ENCODE measurements at regions not wholly inside any gene's neighbourhood (a gene's known extent, or its start where the extent isn't known, plus 50 kb on each side); places are given as distances from the start of the nearest gene placed in this dataset.

DNA sequence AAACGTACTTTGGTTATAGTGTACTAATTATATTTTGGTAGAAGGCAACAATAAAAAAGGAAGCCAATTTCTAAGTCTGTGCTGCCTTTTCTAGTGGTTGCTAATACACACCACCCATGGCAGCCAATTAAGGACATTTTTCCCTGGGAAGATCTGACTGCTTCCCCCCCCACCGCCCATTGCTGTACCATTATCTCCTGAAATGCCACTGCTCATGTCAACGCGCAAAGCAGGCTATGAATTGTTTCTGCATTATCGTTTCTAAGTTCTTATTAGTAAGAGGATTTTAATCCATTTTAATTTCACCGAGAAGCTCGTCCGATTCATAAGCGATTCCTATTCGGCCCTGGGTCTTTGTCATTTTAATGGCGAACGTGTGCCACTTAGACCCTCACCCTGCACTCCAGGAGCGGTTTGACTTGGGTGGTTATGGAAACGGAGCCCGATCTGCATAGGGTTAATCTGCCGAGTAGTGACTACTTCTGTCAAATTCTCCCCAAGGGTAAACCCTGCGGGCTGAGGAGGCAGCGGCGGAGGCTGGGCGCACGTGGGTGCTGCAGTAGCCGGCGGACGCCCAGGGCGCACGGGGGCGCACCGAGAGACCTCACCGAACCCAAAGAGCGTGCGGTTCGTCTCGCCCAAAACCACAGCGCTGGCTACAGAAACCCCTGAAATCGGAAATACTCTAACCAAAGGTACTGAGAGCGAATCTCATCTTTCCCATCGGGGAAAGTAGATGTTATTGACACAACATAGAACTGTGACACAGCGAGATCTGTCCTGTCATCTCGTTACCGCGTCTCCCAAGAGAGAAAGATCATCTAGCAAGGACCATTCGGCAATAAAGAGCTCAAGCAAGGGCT lies 55.8 kb upstream of the SHC3 start:
- H3K9ac ChIP-seq (ENCODE audit: insufficient read length) = no peak overlapping the region
- H3K4me3 ChIP-seq = peak overlapping the region; percentile 47

DNA sequence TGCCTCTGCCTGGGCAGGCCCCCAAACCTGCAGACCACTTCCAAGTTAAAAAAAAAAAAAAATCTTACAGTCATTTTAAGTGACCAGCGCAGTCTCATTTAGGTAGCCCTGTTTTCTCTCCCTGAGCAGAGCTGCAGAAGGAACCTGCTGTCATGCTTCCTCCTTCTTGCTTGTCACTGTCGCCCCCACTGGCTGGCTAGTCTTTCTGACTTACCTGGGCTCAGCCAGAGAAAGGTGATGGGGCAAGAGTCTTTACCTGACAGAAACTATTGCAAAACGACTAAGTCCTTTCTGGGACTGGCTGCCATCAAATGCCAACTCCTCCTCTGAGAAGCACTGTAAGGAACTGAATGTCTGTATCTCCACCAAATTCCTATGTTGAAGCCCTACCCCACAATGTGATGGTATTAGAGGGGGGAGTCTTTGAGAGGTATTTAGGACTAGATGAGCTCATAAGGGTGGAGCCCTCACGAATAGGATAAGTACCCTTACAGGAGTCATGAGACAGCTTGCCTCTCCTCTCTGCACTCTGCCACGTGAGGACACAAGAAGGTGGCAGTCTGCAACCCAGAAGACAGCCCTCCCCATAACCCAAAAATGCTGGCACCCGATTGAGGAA lies 58.4 kb upstream of the SHC3 start:
- Histone ChIP-seq H3K36me3 (ENCODE audit: insufficient read depth, low read length) (no peaks in the 10 kb centered on the region), H3K9ac (ENCODE audit: insufficient read length) (no peak overlapping the region), H3K4me3 (no peak overlapping the region), H3K27ac (no peak overlapping the region), H3K9me3 (ENCODE audit: low read depth, low read length) (no peaks in the 10 kb centered on the region)
- TF ChIP-seq FOXP2 (optimal IDR thresholded peaks at IDR 0.05; ENCODE audit: control extremely low read depth, extremely low read length, insufficient read depth) (no peak), EZH2 (IDR thresholded peaks at IDR 0.05) (no peak), POLR2AphosphoS5 (IDR thresholded peaks at IDR 0.05; ENCODE audit: borderline replicate concordance, low read depth, low read length) (no peak)
- DNase-seq (ENCODE audit: low read depth, low spot score) = no peak

More for the DNA sequence above, 55.8 kb upstream of the SHC3 start:
- no peaks in the 10 kb centered on the region for H3K9me3 ChIP-seq (ENCODE audit: low read depth, low read length)
- no peaks in the 10 kb centered on the region for H3K36me3 ChIP-seq (ENCODE audit: insufficient read depth, low read length)
- DNase-seq (ENCODE audit: low read depth, low spot score) = no peak
- TF ChIP-seq POLR2AphosphoS5 (IDR thresholded peaks at IDR 0.05; ENCODE audit: borderline replicate concordance, low read depth, low read length) (no peak), FOXP2 (optimal IDR thresholded peaks at IDR 0.05; ENCODE audit: control extremely low read depth, extremely low read length, insufficient read depth) (no peak), EZH2 (IDR thresholded peaks at IDR 0.05) (no peak)
- H3K27ac ChIP-seq = no peak overlapping the region

DNA sequence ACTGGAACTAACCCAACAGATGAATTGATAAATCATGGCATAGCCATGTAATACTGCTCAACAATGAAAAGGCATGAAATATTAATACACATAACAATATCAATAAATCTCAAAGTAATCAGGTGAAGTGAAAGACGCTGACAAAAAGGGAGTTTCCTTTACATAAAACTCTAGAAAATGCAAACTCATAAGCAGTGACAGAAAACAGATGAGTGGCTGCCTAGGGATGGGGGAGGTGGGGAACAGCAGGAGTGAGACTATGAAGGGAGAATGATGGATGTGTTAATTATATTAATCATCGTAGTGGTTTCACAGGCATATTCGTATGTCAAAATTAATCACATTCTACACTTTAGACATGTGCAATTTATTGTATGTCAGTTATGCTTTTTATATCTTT lies 59.8 kb upstream of the SHC3 start:
- Histone ChIP-seq H3K4me3 (no peak overlapping the region), H3K27ac (no peak overlapping the region), H3K36me3 (ENCODE audit: insufficient read depth, low read length) (no peaks in the 10 kb centered on the region), H3K9ac (ENCODE audit: insufficient read length) (no peak overlapping the region), H3K9me3 (ENCODE audit: low read depth, low read length) (no peaks in the 10 kb centered on the region)
- TF ChIP-seq POLR2AphosphoS5 (IDR thresholded peaks at IDR 0.05; ENCODE audit: borderline replicate concordance, low read depth, low read length) (no peak), EZH2 (IDR thresholded peaks at IDR 0.05) (no peak), FOXP2 (optimal IDR thresholded peaks at IDR 0.05; ENCODE audit: control extremely low read depth, extremely low read length, insufficient read depth) (no peak)
- no peak for DNase-seq (ENCODE audit: low read depth, low spot score)

DNA sequence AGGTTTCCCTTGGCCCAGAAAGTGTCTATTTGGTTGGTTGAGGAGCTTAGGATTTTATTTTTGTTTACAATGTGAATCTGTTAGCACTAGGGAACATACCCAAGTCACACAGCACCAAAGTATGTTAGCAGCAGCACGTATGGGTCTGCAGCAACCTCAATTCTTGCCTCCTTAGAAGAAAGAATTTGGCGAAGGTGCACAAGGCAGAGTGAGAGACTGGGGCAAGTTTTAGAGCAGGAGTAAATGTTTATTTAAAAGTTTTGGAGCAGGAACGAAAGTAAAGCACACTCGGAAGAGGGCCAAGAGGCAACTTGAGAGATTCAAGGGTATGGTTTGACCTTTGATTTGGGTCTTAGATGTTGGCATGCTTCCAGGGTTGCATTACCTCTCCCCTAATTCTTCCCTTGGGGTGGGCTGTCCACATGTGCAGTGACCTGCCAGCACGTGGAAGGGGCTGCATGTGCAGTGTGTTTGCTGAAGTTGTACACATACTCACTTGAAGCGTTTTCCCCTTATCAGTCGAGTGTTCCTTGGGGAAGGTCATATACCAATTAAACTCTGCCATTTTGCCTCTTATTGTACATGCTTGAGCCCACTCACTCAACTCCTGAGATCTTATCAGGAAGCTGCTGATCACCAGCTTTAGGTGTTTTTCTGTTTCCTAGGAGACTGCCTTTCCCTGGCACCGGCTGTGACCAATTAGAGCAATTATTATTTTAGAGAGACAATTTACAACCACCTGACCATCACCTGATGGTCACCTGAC lies 64.9 kb upstream of the SHC3 start:
- no peaks in the 10 kb centered on the region for H3K9me3 ChIP-seq (ENCODE audit: low read depth, low read length)
- H3K36me3 ChIP-seq (ENCODE audit: insufficient read depth, low read length) = no peaks in the 10 kb centered on the region
- TF ChIP-seq POLR2AphosphoS5 (IDR thresholded peaks at IDR 0.05; ENCODE audit: borderline replicate concordance, low read depth, low read length) (no peak), EZH2 (IDR thresholded peaks at IDR 0.05) (no peak), FOXP2 (optimal IDR thresholded peaks at IDR 0.05; ENCODE audit: control extremely low read depth, extremely low read length, insufficient read depth) (no peak)
- no peak overlapping the region for H3K27ac ChIP-seq
- DNase-seq (ENCODE audit: low read depth, low spot score) = no peak
- H3K4me3 ChIP-seq = no peak overlapping the region
- H3K9ac ChIP-seq (ENCODE audit: insufficient read length) = no peak overlapping the region

DNA sequence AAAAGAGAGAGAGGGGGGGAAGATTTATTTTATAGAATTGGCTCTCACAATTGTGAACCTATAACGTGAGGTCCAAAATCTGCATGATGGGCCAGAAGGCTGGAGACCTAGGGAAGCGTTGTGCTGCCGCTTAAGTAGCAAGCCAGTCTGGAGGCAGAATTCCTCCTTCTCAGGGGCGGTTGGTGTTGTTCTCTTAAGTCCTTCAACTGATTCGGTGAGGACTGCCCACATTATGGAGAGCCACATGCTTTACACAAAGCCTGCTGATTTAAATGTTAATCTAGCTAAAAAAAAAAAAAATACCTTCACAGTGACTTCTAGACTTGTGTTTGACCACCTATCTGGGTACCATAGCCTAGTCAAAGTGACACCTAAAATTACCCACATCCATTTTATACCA lies 64.2 kb upstream of the CKS2 start:
- no peak overlapping the region for H3K4me3 ChIP-seq
- H3K9ac ChIP-seq (ENCODE audit: insufficient read length) = no peak overlapping the region
- TF ChIP-seq FOXP2 (optimal IDR thresholded peaks at IDR 0.05; ENCODE audit: control extremely low read depth, extremely low read length, insufficient read depth) (no peak), EZH2 (IDR thresholded peaks at IDR 0.05) (no peak), POLR2AphosphoS5 (IDR thresholded peaks at IDR 0.05; ENCODE audit: borderline replicate concordance, low read depth, low read length) (no peak)
- DNase-seq (ENCODE audit: low read depth, low spot score) = no peak
- no peaks in the 10 kb centered on the region for H3K36me3 ChIP-seq (ENCODE audit: insufficient read depth, low read length)
- no peaks in the 10 kb centered on the region for H3K9me3 ChIP-seq (ENCODE audit: low read depth, low read length)
- H3K27ac ChIP-seq = no peak overlapping the region

DNA sequence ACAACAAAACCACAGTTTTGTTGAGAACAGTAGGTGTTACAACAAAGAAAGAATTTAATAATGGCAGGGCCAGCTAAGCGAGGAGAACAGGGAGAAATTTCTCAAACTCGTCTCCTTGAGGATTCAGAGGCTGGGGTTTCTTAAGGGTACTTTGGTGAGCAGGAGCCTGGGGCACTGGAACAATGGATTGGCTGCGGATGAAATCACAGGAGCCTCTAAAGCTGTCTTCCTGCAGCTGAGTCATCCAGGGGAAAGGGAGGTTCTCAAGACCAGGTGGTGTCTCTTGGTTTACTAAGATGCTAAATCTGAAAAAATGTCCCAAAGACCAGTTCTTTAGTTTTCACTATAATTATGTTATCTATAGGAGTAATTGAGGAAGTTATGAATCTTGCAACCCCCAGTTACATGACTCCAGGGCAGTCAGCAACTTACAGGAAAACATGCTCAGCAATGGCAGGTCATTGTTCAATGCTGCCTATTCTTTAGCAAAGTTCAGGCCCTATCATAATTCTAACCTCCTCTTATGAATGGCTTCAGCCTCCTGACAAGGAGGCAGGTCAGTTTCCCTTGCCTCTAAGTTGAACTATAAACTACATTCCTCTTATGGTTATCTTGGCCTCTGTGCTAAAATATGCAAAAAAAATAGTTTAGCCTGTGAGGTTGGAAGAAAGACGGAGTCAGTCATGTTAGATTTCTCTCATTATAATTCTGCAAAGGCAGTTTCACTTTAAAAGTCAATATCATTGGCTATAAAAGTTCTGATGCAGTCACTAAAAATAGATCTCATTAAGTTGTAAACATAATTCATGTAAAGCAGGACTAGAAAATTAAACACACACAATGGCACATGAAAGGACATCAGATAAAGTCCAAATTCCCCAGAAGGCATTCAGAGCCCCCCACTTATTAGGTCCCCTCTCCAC lies 63.3 kb upstream of the CKS2 start:
- no peak overlapping the region for H3K9ac ChIP-seq (ENCODE audit: insufficient read length)
- no peaks in the 10 kb centered on the region for H3K9me3 ChIP-seq (ENCODE audit: low read depth, low read length)
- no peak overlapping the region for H3K27ac ChIP-seq
- DNase-seq (ENCODE audit: low read depth, low spot score) = no peak
- no peaks in the 10 kb centered on the region for H3K36me3 ChIP-seq (ENCODE audit: insufficient read depth, low read length)
- H3K4me3 ChIP-seq = no peak overlapping the region
- TF ChIP-seq FOXP2 (optimal IDR thresholded peaks at IDR 0.05; ENCODE audit: control extremely low read depth, extremely low read length, insufficient read depth) (no peak), EZH2 (IDR thresholded peaks at IDR 0.05) (no peak), POLR2AphosphoS5 (IDR thresholded peaks at IDR 0.05; ENCODE audit: borderline replicate concordance, low read depth, low read length) (no peak)

DNA sequence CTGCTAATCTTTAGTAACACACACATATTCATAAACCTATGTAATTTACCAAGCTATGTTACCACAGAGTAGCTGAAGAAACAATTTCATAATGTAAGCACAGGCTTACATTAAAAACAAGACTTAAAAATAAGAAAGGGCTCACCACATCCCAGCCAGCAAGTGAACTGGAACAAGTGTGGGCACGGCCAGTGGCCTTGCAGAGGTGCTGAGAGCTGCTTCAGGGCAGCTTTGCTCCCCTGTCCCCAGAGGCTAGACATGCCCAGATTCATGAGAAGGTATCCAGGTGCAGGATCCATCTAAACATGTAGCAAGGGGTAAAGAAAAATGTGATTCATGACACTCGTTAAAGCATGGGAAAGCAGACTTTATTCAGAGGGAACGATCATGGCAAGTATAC lies 62.0 kb upstream of the CKS2 start:
- Histone ChIP-seq H3K27ac (no peak overlapping the region), H3K36me3 (ENCODE audit: insufficient read depth, low read length) (no peaks in the 10 kb centered on the region), H3K9ac (ENCODE audit: insufficient read length) (no peak overlapping the region), H3K9me3 (ENCODE audit: low read depth, low read length) (no peaks in the 10 kb centered on the region), H3K4me3 (no peak overlapping the region)
- TF ChIP-seq FOXP2 (optimal IDR thresholded peaks at IDR 0.05; ENCODE audit: control extremely low read depth, extremely low read length, insufficient read depth) (no peak), POLR2AphosphoS5 (IDR thresholded peaks at IDR 0.05; ENCODE audit: borderline replicate concordance, low read depth, low read length) (no peak), EZH2 (IDR thresholded peaks at IDR 0.05) (no peak)
- DNase-seq (ENCODE audit: low read depth, low spot score) = no peak

Measured in SK-N-MC (cell line).